ENCODE measurements at regions not wholly inside any gene's neighbourhood (a gene's known extent, or its start where the extent isn't known, plus 50 kb on each side); places are given as distances from the start of the nearest gene placed in this dataset.
"Not testable (repeated sequence)": the region's sequence is repeated elsewhere in the genome, so short reads cannot be mapped to it uniquely, and the experiment has no call there.

- TF ChIP-seq TEAD2 (CRISPR knock-in tag; IDR thresholded peaks at IDR 0.05) (no peak), KLF9 (CRISPR knock-in tag; IDR thresholded peaks at IDR 0.05; ENCODE audit: low read depth) (no peak), ZNF660 (CRISPR knock-in tag; IDR thresholded peaks at IDR 0.05; ENCODE audit: borderline replicate concordance, low read depth) (no peak), ZNF335 (CRISPR knock-in tag; IDR thresholded peaks at IDR 0.05) (no peak), MTF2 (CRISPR knock-in tag; IDR thresholded peaks at IDR 0.05; ENCODE audit: borderline replicate concordance) (no peak), ZNF382 (CRISPR knock-in tag; IDR thresholded peaks at IDR 0.05; ENCODE audit: borderline replicate concordance) (no peak), CBFB (CRISPR knock-in tag; IDR thresholded peaks at IDR 0.05) (no peak), HDAC2 (CRISPR knock-in tag; IDR thresholded peaks at IDR 0.05) (no peak), NPAS2 (CRISPR knock-in tag; IDR thresholded peaks at IDR 0.05; ENCODE audit: borderline replicate concordance) (no peak), ZNF607 (CRISPR knock-in tag; IDR thresholded peaks at IDR 0.05; ENCODE audit: borderline replicate concordance) (no peak), ZNF296 (CRISPR knock-in tag; conservative IDR thresholded peaks at IDR 0.05) (no peak), ZNF510 (CRISPR knock-in tag; IDR thresholded peaks at IDR 0.05; ENCODE audit: low read depth) (no peak), ETV6 (CRISPR knock-in tag; conservative IDR thresholded peaks at IDR 0.05) (no peak)
Measured at GRCh38 chrX:114058988-114059418, 524.9 kb upstream of the HTR2C start (continued).

- ATAC-seq; H4K20me1 ChIP-seq (ENCODE audit: insufficient read depth, low read length); H3K4me1 ChIP-seq (ENCODE audit: insufficient read depth, low read length); intact Hi-C loops (cut with micrococcal nuclease; ENCODE audit: unreplicated experiment); POLR2A ChIA-PET; H3K4me2 ChIP-seq (ENCODE audit: low read depth, low read length); H3K27ac ChIP-seq (ENCODE audit: extremely low read length, insufficient read depth, low read length); H3K9ac ChIP-seq (ENCODE audit: insufficient read depth, low read depth, low read length); H3K79me2 ChIP-seq (ENCODE audit: insufficient read depth, low read length); in situ Hi-C loops (cut with HindIII; ENCODE audit: extremely low pct_ligation_motif_present, low pct_unique_long_range_greater_than_20kb); H3K27me3 ChIP-seq (ENCODE audit: control insufficient read depth in 1 of 2, insufficient read depth in 2 of 2, low read length in 2 of 2); H3K36me3 ChIP-seq (replicated peaks in 1 of 2; ENCODE audit: control insufficient read depth in 1 of 2, insufficient read depth in 2 of 2, low read length in 2 of 2); FAIRE-seq; H2AFZ ChIP-seq (ENCODE audit: low read length); H3K9me3 ChIP-seq (ENCODE audit: low read length); BruUV-seq (replicated peaks); H3K4me3 ChIP-seq (replicated peaks in 1 of 3; ENCODE audit: insufficient read depth in 1 of 3, low read depth in 2 of 3, low read length in 3 of 3); DNase-seq (ENCODE audit: low spot score); CTCF ChIA-PET (ENCODE audit: low intra/inter-chr PET ratio, low total read pairs): not testable (repeated sequence)
- WGBS (ENCODE audit: low lambda C conversion rate): 52% methylated on average over 11 of the region's 11 CpGs
Measured at GRCh38 chrX:114057422-114057821, 526.5 kb upstream of the HTR2C start.
